ENCODE measurements at regions not wholly inside any gene's neighbourhood (a gene's known extent, or its start where the extent isn't known, plus 50 kb on each side); places are given as distances from the start of the nearest gene placed in this dataset.

- TF ChIP-seq, protein P1, sequence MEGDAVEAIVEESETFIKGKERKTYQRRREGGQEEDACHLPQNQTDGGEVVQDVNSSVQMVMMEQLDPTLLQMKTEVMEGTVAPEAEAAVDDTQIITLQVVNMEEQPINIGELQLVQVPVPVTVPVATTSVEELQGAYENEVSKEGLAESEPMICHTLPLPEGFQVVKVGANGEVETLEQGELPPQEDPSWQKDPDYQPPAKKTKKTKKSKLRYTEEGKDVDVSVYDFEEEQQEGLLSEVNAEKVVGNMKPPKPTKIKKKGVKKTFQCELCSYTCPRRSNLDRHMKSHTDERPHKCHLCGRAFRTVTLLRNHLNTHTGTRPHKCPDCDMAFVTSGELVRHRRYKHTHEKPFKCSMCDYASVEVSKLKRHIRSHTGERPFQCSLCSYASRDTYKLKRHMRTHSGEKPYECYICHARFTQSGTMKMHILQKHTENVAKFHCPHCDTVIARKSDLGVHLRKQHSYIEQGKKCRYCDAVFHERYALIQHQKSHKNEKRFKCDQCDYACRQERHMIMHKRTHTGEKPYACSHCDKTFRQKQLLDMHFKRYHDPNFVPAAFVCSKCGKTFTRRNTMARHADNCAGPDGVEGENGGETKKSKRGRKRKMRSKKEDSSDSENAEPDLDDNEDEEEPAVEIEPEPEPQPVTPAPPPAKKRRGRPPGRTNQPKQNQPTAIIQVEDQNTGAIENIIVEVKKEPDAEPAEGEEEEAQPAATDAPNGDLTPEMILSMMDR (conservative IDR thresholded peaks at IDR 0.05; ENCODE audit: low read depth in 2 of 2): no peak
- TF ChIP-seq JUNB (IDR thresholded peaks at IDR 0.05; ENCODE audit: unreplicated experiment) (no peak), EZH2 (IDR thresholded peaks at IDR 0.05; ENCODE audit: low read depth, unreplicated experiment) (no peak), ZNF462 (CRISPR knock-in tag; IDR thresholded peaks at IDR 0.05) (no peak), POLR2AphosphoS5 (IDR thresholded peaks at IDR 0.05; ENCODE audit: low read depth) (no peak), EZH2phosphoT487 (IDR thresholded peaks at IDR 0.05; ENCODE audit: unreplicated experiment) (no peak), ZNF331 (CRISPR knock-in tag; IDR thresholded peaks at IDR 0.05; ENCODE audit: low read depth) (no peak), STAT1 (IDR thresholded peaks at IDR 0.05; ENCODE audit: unreplicated experiment) (no peak), CREB1 (CRISPR knock-in tag; IDR thresholded peaks at IDR 0.05; ENCODE audit: low read depth) (no peak), ETS1 (IDR thresholded peaks at IDR 0.05) (no peak)
- TF ChIP-seq, protein P2, sequence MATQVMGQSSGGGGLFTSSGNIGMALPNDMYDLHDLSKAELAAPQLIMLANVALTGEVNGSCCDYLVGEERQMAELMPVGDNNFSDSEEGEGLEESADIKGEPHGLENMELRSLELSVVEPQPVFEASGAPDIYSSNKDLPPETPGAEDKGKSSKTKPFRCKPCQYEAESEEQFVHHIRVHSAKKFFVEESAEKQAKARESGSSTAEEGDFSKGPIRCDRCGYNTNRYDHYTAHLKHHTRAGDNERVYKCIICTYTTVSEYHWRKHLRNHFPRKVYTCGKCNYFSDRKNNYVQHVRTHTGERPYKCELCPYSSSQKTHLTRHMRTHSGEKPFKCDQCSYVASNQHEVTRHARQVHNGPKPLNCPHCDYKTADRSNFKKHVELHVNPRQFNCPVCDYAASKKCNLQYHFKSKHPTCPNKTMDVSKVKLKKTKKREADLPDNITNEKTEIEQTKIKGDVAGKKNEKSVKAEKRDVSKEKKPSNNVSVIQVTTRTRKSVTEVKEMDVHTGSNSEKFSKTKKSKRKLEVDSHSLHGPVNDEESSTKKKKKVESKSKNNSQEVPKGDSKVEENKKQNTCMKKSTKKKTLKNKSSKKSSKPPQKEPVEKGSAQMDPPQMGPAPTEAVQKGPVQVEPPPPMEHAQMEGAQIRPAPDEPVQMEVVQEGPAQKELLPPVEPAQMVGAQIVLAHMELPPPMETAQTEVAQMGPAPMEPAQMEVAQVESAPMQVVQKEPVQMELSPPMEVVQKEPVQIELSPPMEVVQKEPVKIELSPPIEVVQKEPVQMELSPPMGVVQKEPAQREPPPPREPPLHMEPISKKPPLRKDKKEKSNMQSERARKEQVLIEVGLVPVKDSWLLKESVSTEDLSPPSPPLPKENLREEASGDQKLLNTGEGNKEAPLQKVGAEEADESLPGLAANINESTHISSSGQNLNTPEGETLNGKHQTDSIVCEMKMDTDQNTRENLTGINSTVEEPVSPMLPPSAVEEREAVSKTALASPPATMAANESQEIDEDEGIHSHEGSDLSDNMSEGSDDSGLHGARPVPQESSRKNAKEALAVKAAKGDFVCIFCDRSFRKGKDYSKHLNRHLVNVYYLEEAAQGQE (IDR thresholded peaks at IDR 0.05; ENCODE audit: unreplicated experiment): no peak
Measured at GRCh38 chr7:46146454-46147255, 225.6 kb upstream of the IGFBP3 start.
